NCI-H2171 (cell line): ENCODE measurements at regions not wholly inside any gene's neighbourhood (a gene's known extent, or its start where the extent isn't known, plus 50 kb on each side); places are given as distances from the start of the nearest gene placed in this dataset.

Experiments
- DNase-seq: peaks from one replicate; lab custom pipeline; 2025; lab: John Stamatoyannopoulos, UW

GRCh38 chr13:84570831-84571230, 688.6 kb upstream of the SLITRK1 start:
- DNase-seq, result no peak

DNA sequence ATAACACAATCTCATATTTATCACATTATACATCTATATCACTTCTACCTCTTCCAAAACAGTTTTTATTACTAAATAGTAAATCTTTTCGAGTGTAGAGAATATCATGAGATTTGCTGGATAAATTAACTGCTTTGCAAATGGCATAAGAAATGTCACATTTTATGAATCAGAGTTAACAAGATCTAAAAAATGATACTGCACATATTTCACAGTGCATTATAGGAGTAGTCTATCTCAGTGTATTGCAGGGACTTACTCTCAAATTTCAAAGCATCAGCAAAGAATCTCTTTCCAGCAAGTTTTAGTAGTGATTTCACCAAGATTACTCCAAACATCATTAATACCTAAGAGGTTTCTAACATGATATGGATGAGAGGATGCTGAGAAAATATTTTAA, 687.1 kb upstream of the SLITRK1 start:
- no peak for DNase-seq

DNA sequence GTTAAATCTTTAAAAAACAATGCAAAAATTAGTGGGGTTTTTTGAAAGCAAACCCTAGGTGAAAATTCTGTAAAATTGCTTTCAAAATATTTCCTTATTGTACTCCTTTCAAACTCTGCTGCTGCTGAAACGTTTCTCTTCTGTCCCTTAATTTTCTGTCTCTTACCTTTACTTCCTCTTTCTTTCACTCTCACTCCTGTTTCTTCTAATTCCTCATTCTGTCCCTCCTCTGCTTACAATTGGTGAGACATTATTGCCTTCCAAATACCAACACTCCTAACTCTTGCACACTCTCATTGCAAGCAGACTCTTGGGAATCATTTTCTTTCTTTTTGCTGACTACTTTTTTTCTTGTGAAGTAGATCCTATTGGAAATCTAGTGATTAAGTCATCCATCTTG, 685.6 kb upstream of the SLITRK1 start:
- no peak for DNase-seq

DNA sequence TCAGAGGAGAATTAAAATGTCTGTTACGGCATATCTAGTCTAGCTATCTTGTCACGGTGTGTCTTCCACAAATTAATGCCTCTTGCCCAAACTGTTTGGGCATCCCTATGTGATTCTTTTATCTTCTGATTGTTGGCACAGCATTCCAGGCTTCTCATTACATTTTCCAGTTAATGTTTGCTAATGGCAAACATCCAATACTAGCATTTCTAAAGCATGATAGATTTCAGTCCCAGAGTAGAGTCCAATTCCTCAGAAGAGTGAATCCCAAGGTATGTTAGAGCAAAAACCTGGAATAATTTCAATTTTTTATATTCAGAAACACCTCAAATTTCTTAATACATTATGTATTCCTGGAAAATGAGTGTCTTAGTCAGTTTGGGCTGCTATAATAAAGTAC, 684.5 kb upstream of the SLITRK1 start:
- DNase-seq, result no peak

DNA sequence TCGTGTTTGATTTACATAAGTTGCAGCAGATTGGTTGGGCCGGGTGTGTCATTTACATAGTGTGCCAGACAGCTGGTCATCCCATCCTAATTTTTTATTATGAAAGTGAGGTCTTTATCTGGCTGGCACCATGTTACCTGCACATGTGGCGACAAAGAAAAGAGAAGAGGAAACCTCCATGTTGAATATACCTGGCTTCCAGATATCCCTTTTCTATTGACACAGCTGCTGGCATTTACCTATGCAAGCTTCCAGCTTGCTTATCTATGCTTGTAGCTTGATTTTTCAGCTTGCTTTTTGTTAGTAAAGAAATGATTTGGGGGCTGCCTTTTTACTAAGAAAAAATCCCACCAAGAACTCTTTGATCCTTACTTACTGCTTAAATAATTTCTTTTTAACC, 681.3 kb upstream of the SLITRK1 start:
- DNase-seq, result no peak

- DNase-seq, result no peak
Measured at GRCh38 chr13:84553227-84553626, 671.0 kb upstream of the SLITRK1 start.

- no peak for DNase-seq
Measured at GRCh38 chr13:84543962-84544361, 661.7 kb upstream of the SLITRK1 start.

GRCh38 chr13:84542348-84542747, 660.1 kb upstream of the SLITRK1 start:
- no peak for DNase-seq

- no peak for DNase-seq
Measured at GRCh38 chr13:84536906-84537305, 654.6 kb upstream of the SLITRK1 start.

DNA sequence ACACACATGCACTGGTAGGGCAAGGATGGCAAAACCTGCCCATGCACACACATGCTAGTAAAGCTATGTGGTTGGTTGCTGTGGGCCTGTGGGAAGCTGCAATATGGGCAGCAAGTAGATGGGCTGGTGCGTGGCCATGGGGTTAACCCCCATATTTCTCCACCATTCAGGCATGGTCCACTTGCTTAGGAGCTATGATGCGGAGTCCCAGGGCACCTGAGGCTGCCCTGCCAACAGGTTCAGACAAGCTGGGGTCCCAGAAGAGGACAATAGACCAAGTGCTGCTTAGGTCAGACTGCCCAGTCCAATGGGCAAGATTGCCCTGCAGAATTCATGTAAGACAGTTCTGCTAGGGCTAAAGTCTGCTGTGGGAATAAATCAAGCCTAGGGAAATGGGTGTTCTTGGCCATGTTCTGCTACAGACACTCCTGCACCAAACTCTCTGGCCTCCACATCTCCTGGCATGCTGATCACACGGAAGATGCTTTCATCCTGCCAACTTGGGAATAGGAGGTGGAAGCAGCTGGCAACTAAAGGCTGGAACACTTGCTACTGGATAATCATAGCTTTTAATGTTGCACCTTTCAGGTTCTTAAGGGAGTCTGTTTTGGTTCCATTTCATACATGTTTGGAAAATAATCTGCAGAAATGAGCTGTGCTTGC, 646.3 kb upstream of the SLITRK1 start:
- no peak for DNase-seq

GRCh38 chr13:84525865-84526264, 643.6 kb upstream of the SLITRK1 start:
- no peak for DNase-seq

- DNase-seq, result no peak
Measured at GRCh38 chr13:84524586-84524985, 642.3 kb upstream of the SLITRK1 start.

DNA sequence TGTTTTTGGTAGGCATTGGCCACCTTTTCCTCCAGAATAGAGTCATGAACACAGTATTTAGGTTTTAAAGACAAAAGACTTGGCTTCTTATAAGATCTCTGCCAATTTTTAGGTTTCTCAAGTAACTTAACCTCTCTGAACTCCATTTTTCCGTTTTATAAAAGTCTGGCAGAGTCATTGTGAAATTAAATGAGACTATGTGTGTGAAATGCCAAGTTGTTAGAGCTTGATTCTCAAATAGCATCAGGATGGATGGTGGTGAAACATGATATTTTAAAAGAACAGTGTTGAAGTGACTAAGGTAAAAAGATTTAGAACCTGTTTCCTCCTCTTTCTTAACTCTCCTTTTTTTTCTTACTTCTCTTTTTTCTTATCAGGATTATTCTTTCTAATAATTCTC, 617.7 kb upstream of the SLITRK1 start:
- no peak for DNase-seq

- no peak for DNase-seq
Measured at GRCh38 chr13:84497613-84498012, 615.3 kb upstream of the SLITRK1 start.

GRCh38 chr13:84491952-84492351, 609.7 kb upstream of the SLITRK1 start:
- DNase-seq, result no peak

GRCh38 chr13:84487752-84488151, 605.5 kb upstream of the SLITRK1 start:
- no peak for DNase-seq

GRCh38 chr13:84481958-84482357, 599.7 kb upstream of the SLITRK1 start:
- no peak for DNase-seq

DNA sequence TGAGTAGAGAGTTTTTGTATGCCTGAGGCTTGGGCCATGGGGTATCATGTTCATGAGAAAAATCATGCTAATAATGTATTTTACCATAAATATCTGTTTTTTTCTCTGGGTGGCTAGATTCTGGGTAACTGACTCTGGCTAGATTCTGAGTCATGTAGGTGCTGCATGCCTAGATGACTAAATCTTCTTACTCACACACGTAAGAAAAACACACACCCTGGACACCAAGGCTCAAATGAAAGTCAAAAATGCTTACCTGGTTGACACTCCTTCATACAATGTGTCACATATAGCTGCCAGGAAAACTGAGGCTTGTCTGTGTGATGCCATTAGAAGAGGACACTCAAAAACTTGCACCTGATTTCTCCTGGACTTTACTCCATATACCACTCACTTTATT, 597.4 kb upstream of the SLITRK1 start:
- DNase-seq, result no peak

DNA sequence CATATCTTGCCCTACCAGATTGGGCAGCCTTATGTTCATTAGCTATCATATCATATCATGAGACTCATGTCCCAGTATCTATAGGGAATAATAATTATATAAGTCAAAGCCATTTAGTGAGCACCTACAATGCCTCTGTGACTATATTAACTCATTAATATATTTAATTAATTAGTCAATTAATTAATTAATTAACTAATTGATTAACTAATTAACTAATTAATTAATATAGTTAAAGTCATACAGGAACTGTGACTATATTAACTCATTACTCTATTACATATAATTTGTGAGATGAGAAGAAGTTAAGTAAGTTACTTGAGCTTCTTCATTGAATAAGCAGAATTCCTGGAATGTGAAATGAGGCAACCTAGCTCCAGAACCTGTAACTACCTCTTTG, 588.3 kb upstream of the SLITRK1 start:
- no peak for DNase-seq

DNA sequence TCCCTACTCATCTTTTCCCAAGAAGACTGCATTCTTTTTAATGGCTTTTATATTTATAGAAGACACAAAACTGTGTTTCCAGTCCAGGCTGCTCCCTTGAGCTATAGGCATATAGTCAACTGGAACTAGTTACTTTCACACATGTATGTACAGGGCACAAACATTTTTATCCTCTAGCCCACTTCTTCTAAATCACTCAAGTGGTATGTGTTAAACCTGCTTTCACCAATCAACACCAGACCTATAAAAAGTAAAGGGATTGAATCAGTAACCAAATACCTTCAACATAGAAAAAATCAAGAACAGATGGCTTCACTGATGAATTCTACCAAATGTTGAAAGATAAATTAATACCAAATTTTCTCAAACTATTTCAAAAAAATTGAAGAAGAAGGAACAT, 584.2 kb upstream of the SLITRK1 start:
- peak; percentile 12 for DNase-seq

GRCh38 chr13:84460989-84461388, 578.7 kb upstream of the SLITRK1 start:
- no peak for DNase-seq

DNA sequence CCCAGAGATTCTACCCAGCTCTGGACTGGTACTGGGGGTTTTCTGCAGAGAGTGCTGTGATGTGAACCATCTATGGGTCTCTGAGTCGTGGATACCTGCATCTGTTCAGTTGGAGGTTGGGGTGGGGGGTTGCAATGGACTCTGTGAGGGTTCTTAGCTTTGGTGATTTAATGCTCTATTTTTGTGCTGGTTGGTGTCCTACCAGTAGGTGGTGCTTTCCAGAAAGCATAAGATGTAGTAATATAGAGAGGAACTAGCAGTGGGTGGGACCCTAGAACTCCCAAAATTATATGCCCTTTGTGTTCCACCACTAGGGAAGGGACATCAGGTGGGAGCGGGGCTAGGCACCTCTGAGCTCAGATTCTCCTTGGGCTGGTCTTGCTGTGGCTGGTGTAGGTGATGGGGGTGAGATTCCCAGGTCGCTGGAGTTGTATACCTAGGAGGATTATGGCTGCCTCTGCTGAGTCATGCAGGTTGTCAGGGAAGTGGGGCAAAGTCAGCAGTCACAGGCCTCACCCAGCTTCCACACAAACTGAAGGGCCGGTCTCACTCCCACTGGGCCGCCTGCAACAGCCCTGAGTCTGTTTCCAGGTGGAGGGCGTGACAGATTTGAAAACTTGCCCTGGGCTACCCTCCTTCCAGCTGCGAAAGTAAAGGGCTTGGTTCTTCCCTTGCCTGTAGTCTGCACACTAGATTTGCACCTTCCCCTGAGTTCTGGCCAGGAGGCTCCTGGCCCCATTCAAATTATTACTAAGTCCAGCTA, 573.0 kb upstream of the SLITRK1 start:
- DNase-seq, result no peak

GRCh38 chr13:84447640-84447978, 565.3 kb upstream of the SLITRK1 start:
- no peak for DNase-seq
